ENCODE measurements at regions not wholly inside any gene's neighbourhood (a gene's known extent, or its start where the extent isn't known, plus 50 kb on each side); places are given as distances from the start of the nearest gene placed in this dataset.

DNA sequence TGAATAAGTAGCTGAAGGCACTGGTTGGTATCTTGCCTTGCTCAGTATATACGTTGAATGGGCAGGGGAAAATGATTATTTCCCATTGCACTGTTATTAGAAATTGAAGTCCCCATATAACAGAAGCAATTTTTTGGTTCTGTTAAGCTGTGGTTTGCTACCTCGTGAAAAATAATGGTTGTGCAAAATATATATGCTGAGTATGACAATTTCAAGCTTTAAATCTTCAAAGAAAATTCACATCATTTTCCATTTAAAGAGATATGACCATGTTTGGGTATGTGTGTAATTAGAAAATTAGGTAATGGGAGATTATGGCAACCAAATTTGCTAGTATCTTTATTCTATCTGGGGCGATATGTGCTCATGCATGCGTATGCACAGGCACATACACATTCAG is 139.8 kb downstream of the DMAC1 start:
- no peaks in the 10 kb centered on the region for H3K79me1 ChIP-seq (ENCODE audit: low read length)
- no peak overlapping the region for H3K4me3 ChIP-seq (ENCODE audit: low read depth, low read length)
- H3K79me2 ChIP-seq (ENCODE audit: control insufficient read depth, insufficient read depth, low read length, poor library complexity): no peaks in the 10 kb centered on the region
- no peak overlapping the region for H4K91ac ChIP-seq (ENCODE audit: low read depth, low read length)
- H2BK5ac ChIP-seq (ENCODE audit: low read depth, low read length, poor library complexity): no peak overlapping the region
- H4K12ac ChIP-seq (ENCODE audit: low read depth, low read length): no peak overlapping the region
- H4K8ac ChIP-seq (ENCODE audit: low read depth, low read length): no peak overlapping the region
- H2BK12ac ChIP-seq (ENCODE audit: low read length): no peak overlapping the region
- no peak overlapping the region for H3K4me2 ChIP-seq (ENCODE audit: low read length)
- no peak overlapping the region for H3K18ac ChIP-seq (ENCODE audit: low read length)
- H3K4ac ChIP-seq (ENCODE audit: low read depth, low read length): no peak overlapping the region
- H3K9me3 ChIP-seq (ENCODE audit: insufficient read depth, low read depth, low read length): no peaks in the 10 kb centered on the region
- H3K14ac ChIP-seq (ENCODE audit: low read length): no peak overlapping the region
- WGBS (ENCODE audit: extremely low coverage, insufficient coverage, insufficient read length): no CpG with 5 or more reads among the region's 4 CpGs
- no peak for DNase-seq
- H3K36me3 ChIP-seq (ENCODE audit: control insufficient read depth in 1 of 2, insufficient read depth in 2 of 2, low read length in 2 of 2): no peaks in the 10 kb centered on the region
- no peak overlapping the region for H2BK120ac ChIP-seq (ENCODE audit: insufficient read depth, low read length, poor library complexity)
- no peak overlapping the region for H3K23ac ChIP-seq (ENCODE audit: low read length)
- no peaks in the 10 kb centered on the region for H3K4me1 ChIP-seq (ENCODE audit: control insufficient read depth in 1 of 2, insufficient read depth in 2 of 2, low read length in 2 of 2)
- H3K9ac ChIP-seq (ENCODE audit: low read length): no peak overlapping the region
- no peak overlapping the region for H2AFZ ChIP-seq (ENCODE audit: insufficient read depth, low read length, poor library complexity)
- no peaks in the 10 kb centered on the region for H3K27me3 ChIP-seq (ENCODE audit: insufficient read depth, low read length)
- H3K27ac ChIP-seq (ENCODE audit: low read depth, low read length): no peak overlapping the region
- H2AK5ac ChIP-seq (ENCODE audit: low read length): no peak overlapping the region

DNA sequence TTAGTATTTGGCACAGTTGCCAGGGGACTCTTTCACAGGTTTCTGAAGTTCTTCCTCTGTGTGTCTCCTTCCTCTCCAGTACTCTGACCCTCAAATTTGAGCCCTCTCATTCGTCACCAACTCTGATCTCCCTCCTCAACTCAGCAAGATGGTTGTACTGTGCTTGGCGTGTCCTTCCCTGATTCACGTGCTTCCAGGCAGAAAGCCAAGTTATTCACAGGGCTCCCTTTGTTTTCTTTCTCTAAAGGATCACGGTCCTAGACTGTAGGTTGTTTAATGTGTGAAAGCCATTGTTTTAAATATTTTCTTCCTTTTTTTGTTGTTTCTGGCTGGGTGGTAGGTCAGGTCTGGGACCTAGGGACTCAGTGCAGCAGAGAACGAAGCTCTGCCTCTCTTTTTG is 142.9 kb downstream of the DMAC1 start:
- Histone ChIP-seq H3K9ac (ENCODE audit: low read length) (no peak overlapping the region), H3K4me3 (ENCODE audit: low read depth, low read length) (no peak overlapping the region), H3K79me2 (ENCODE audit: control insufficient read depth, insufficient read depth, low read length, poor library complexity) (no peaks in the 10 kb centered on the region), H2BK5ac (ENCODE audit: low read depth, low read length, poor library complexity) (no peak overlapping the region), H2AFZ (ENCODE audit: insufficient read depth, low read length, poor library complexity) (no peak overlapping the region), H3K23ac (ENCODE audit: low read length) (no peak overlapping the region), H2AK5ac (ENCODE audit: low read length) (no peak overlapping the region), H3K18ac (ENCODE audit: low read length) (no peak overlapping the region), H3K14ac (ENCODE audit: low read length) (no peak overlapping the region), H4K91ac (ENCODE audit: low read depth, low read length) (no peak overlapping the region), H3K4me2 (ENCODE audit: low read length) (no peak overlapping the region), H4K12ac (ENCODE audit: low read depth, low read length) (no peak overlapping the region), H4K8ac (ENCODE audit: low read depth, low read length) (no peak overlapping the region), H3K27ac (ENCODE audit: low read depth, low read length) (no peak overlapping the region), H3K27me3 (ENCODE audit: insufficient read depth, low read length) (no peaks in the 10 kb centered on the region), H3K36me3 (ENCODE audit: control insufficient read depth in 1 of 2, insufficient read depth in 2 of 2, low read length in 2 of 2) (no peaks in the 10 kb centered on the region), H3K4me1 (ENCODE audit: control insufficient read depth in 1 of 2, insufficient read depth in 2 of 2, low read length in 2 of 2) (no peaks in the 10 kb centered on the region), H3K4ac (ENCODE audit: low read depth, low read length) (no peak overlapping the region), H3K9me3 (ENCODE audit: insufficient read depth, low read depth, low read length) (no peaks in the 10 kb centered on the region), H2BK120ac (ENCODE audit: insufficient read depth, low read length, poor library complexity) (no peak overlapping the region), H3K79me1 (ENCODE audit: low read length) (no peaks in the 10 kb centered on the region), H2BK12ac (ENCODE audit: low read length) (no peak overlapping the region)
- no CpG with 5 or more reads among the region's 5 CpGs for WGBS (ENCODE audit: extremely low coverage, insufficient coverage, insufficient read length)
- DNase-seq: no peak

DNA sequence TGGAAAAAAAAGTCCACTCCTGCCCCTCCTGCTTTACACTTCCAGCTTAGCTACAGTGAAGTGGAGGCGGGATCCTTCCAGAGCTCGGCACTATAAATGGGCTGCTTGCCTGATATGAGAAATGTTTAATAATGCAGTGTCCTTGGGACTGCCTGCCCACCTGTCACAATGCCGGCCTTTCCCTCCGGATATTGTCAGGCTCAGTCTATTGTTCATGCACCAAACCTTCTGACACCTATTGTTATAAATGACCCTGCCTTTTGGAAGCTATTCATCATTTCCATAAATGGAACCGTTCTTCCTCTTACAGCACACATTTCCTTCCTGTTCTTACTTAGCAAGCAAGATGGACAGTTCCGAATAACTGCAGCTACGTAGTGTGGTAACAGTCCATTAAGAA is 146.3 kb downstream of the DMAC1 start:
- Histone ChIP-seq H2BK5ac (ENCODE audit: low read depth, low read length, poor library complexity) (no peak overlapping the region), H3K27me3 (ENCODE audit: insufficient read depth, low read length) (no peaks in the 10 kb centered on the region), H3K27ac (ENCODE audit: low read depth, low read length) (no peak overlapping the region), H3K79me2 (ENCODE audit: control insufficient read depth, insufficient read depth, low read length, poor library complexity) (no peaks in the 10 kb centered on the region), H2AFZ (ENCODE audit: insufficient read depth, low read length, poor library complexity) (no peak overlapping the region), H3K23ac (ENCODE audit: low read length) (no peak overlapping the region), H2AK5ac (ENCODE audit: low read length) (no peak overlapping the region), H3K18ac (ENCODE audit: low read length) (no peak overlapping the region), H4K8ac (ENCODE audit: low read depth, low read length) (no peak overlapping the region), H3K9me3 (ENCODE audit: insufficient read depth, low read depth, low read length) (no peaks in the 10 kb centered on the region), H4K12ac (ENCODE audit: low read depth, low read length) (no peak overlapping the region), H3K4me2 (ENCODE audit: low read length) (no peak overlapping the region), H2BK12ac (ENCODE audit: low read length) (no peak overlapping the region), H3K4me1 (ENCODE audit: control insufficient read depth in 1 of 2, insufficient read depth in 2 of 2, low read length in 2 of 2) (no peaks in the 10 kb centered on the region), H3K4ac (ENCODE audit: low read depth, low read length) (no peak overlapping the region), H2BK120ac (ENCODE audit: insufficient read depth, low read length, poor library complexity) (no peak overlapping the region), H3K4me3 (ENCODE audit: low read depth, low read length) (no peak overlapping the region), H3K14ac (ENCODE audit: low read length) (no peak overlapping the region), H4K91ac (ENCODE audit: low read depth, low read length) (no peak overlapping the region), H3K9ac (ENCODE audit: low read length) (no peak overlapping the region), H3K36me3 (ENCODE audit: control insufficient read depth in 1 of 2, insufficient read depth in 2 of 2, low read length in 2 of 2) (no peaks in the 10 kb centered on the region), H3K79me1 (ENCODE audit: low read length) (no peaks in the 10 kb centered on the region)
- no peak for DNase-seq
- WGBS (ENCODE audit: extremely low coverage, insufficient coverage, insufficient read length): no CpG with 5 or more reads among the region's 7 CpGs

DNA sequence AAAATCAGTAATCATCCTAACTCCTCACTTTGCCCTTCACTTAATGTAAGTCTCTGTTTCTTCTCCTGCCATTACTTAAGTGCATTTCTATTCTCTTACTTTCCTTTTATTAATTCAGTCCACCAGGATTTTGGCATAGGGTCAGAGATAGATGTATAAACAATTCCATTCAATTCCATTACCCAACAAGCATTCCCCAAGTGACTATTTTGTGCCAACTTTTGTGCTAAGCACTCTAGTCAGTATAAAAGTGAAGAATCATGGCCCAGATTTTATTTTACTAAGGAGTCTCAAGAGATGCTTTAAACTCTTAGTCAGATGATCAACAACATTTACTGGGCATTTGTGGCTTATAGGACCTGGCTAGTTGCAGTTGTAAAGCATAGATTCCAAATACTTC is 159.3 kb downstream of the DMAC1 start:
- H3K9me3 ChIP-seq (ENCODE audit: insufficient read depth, low read depth, low read length): no peaks in the 10 kb centered on the region
- no peak overlapping the region for H3K18ac ChIP-seq (ENCODE audit: low read length)
- no peak overlapping the region for H4K12ac ChIP-seq (ENCODE audit: low read depth, low read length)

DNA sequence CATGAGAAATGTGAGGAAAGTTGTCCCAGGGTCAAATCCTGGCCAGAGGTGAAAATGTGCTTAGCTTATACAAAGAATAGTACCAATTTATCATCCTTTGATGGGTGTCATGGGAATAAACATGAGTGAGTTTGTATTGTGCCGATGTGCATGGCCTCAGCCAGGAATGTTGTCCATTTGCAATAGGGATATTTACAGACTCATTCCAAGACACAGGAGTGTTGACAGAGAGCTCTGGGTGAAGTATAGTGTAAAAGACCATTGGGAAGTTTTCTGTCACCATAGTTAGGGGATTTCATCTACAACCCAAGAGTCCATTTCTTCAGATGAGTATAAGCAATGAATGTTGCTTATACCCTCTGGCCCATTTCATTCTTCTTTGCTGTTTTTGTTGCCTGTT is 160.1 kb downstream of the DMAC1 start:
- no peak overlapping the region for H3K14ac ChIP-seq (ENCODE audit: low read length)
- no peaks in the 10 kb centered on the region for H3K4me1 ChIP-seq (ENCODE audit: control insufficient read depth in 1 of 2, insufficient read depth in 2 of 2, low read length in 2 of 2)
- H3K9ac ChIP-seq (ENCODE audit: low read length): no peak overlapping the region
- H2BK12ac ChIP-seq (ENCODE audit: low read length): no peak overlapping the region
- H2BK5ac ChIP-seq (ENCODE audit: low read depth, low read length, poor library complexity): no peak overlapping the region
- no peak for DNase-seq
- no peak overlapping the region for H3K4me3 ChIP-seq (ENCODE audit: low read depth, low read length)
- H4K91ac ChIP-seq (ENCODE audit: low read depth, low read length): no peak overlapping the region
- H2AK5ac ChIP-seq (ENCODE audit: low read length): no peak overlapping the region
- H3K4ac ChIP-seq (ENCODE audit: low read depth, low read length): no peak overlapping the region
- H3K79me2 ChIP-seq (ENCODE audit: control insufficient read depth, insufficient read depth, low read length, poor library complexity): no peaks in the 10 kb centered on the region
- no peak overlapping the region for H3K23ac ChIP-seq (ENCODE audit: low read length)
- no peaks in the 10 kb centered on the region for H3K36me3 ChIP-seq (ENCODE audit: control insufficient read depth in 1 of 2, insufficient read depth in 2 of 2, low read length in 2 of 2)
- no peaks in the 10 kb centered on the region for H3K9me3 ChIP-seq (ENCODE audit: insufficient read depth, low read depth, low read length)
- no peak overlapping the region for H4K12ac ChIP-seq (ENCODE audit: low read depth, low read length)
- H3K4me2 ChIP-seq (ENCODE audit: low read length): no peak overlapping the region
- WGBS (ENCODE audit: extremely low coverage, insufficient coverage, insufficient read length): no CpG with 5 or more reads among the region's 1 CpG
- H3K27ac ChIP-seq (ENCODE audit: low read depth, low read length): no peak overlapping the region
- H3K27me3 ChIP-seq (ENCODE audit: insufficient read depth, low read length): no peaks in the 10 kb centered on the region
- H3K79me1 ChIP-seq (ENCODE audit: low read length): no peaks in the 10 kb centered on the region
- H3K18ac ChIP-seq (ENCODE audit: low read length): no peak overlapping the region
- no peak overlapping the region for H2AFZ ChIP-seq (ENCODE audit: insufficient read depth, low read length, poor library complexity)
- no peak overlapping the region for H2BK120ac ChIP-seq (ENCODE audit: insufficient read depth, low read length, poor library complexity)
- no peak overlapping the region for H4K8ac ChIP-seq (ENCODE audit: low read depth, low read length)

More for the DNA sequence above, 159.3 kb downstream of the DMAC1 start:
- Histone ChIP-seq H2BK120ac (ENCODE audit: insufficient read depth, low read length, poor library complexity) (no peak overlapping the region), H3K4me1 (ENCODE audit: control insufficient read depth in 1 of 2, insufficient read depth in 2 of 2, low read length in 2 of 2) (no peaks in the 10 kb centered on the region), H2AK5ac (ENCODE audit: low read length) (no peak overlapping the region), H3K27me3 (ENCODE audit: insufficient read depth, low read length) (no peaks in the 10 kb centered on the region), H3K4me3 (ENCODE audit: low read depth, low read length) (no peak overlapping the region), H3K27ac (ENCODE audit: low read depth, low read length) (no peak overlapping the region), H3K79me1 (ENCODE audit: low read length) (no peaks in the 10 kb centered on the region), H2AFZ (ENCODE audit: insufficient read depth, low read length, poor library complexity) (no peak overlapping the region), H3K23ac (ENCODE audit: low read length) (no peak overlapping the region), H4K91ac (ENCODE audit: low read depth, low read length) (no peak overlapping the region), H2BK5ac (ENCODE audit: low read depth, low read length, poor library complexity) (no peak overlapping the region), H3K79me2 (ENCODE audit: control insufficient read depth, insufficient read depth, low read length, poor library complexity) (no peaks in the 10 kb centered on the region), H3K9ac (ENCODE audit: low read length) (no peak overlapping the region), H3K36me3 (ENCODE audit: control insufficient read depth in 1 of 2, insufficient read depth in 2 of 2, low read length in 2 of 2) (no peaks in the 10 kb centered on the region), H4K8ac (ENCODE audit: low read depth, low read length) (no peak overlapping the region), H3K4me2 (ENCODE audit: low read length) (no peak overlapping the region), H3K4ac (ENCODE audit: low read depth, low read length) (no peak overlapping the region), H3K14ac (ENCODE audit: low read length) (no peak overlapping the region), H2BK12ac (ENCODE audit: low read length) (no peak overlapping the region)
- no peak for DNase-seq

Data from trophoblast cell (in vitro differentiated cells and primary cell).